Fibroblast of villous mesenchyme (primary cell): ENCODE measurements at regions not wholly inside any gene's neighbourhood (a gene's known extent, or its start where the extent isn't known, plus 50 kb on each side); places are given as distances from the start of the nearest gene placed in this dataset.

Experiments used
- DNase-seq: peaks from one replicate; pipeline ENCODE4 v3.0.0-alpha.2; 2010; ENCODE audit warnings: low read depth
- H3K4me3 ChIP-seq: 2 replicates; pipeline ENCODE4 v1.5.1; 2011; ENCODE audit warnings: low read depth, mild to moderate bottlenecking, low read length
- TF ChIP-seq, protein P1 (sequence below): IDR thresholded peaks from 2 replicates; pipeline ENCODE4 v1.5.1; 2012; ENCODE audit warnings: low read depth, mild to moderate bottlenecking, low read length; ENCODE audit not compliant: insufficient read depth

GRCh38 chr21:16069178-16070112 lies 339.7 kb downstream of the USP25 start:
- no peak overlapping the region for H3K4me3 ChIP-seq
- DNase-seq = no peak
- TF ChIP-seq, protein P1, sequence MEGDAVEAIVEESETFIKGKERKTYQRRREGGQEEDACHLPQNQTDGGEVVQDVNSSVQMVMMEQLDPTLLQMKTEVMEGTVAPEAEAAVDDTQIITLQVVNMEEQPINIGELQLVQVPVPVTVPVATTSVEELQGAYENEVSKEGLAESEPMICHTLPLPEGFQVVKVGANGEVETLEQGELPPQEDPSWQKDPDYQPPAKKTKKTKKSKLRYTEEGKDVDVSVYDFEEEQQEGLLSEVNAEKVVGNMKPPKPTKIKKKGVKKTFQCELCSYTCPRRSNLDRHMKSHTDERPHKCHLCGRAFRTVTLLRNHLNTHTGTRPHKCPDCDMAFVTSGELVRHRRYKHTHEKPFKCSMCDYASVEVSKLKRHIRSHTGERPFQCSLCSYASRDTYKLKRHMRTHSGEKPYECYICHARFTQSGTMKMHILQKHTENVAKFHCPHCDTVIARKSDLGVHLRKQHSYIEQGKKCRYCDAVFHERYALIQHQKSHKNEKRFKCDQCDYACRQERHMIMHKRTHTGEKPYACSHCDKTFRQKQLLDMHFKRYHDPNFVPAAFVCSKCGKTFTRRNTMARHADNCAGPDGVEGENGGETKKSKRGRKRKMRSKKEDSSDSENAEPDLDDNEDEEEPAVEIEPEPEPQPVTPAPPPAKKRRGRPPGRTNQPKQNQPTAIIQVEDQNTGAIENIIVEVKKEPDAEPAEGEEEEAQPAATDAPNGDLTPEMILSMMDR = no peak

DNA sequence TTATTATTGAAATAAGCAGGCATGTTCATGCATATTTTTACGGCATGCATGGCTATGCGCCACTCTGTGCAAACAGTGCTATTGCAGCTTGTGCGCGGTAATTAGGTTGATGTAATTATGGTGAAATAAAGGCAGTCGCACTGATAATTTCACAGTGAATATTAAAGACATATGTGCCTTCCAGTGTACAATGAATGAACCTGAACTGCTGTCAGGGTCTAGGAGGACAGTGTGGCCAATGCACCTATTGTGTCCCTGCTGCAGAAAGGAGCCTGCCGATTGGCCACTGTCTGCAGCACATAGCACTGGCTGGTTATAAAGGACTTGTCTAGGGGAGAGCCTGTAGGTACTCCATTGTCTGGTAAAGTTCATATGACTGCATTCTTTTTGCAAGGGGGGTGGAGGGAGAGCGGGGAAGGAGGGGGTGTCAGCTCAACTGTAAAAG lies 340.4 kb downstream of the USP25 start:
- TF ChIP-seq, protein P1 = peak; percentile 8
- DNase-seq = no peak
- peak overlapping the region; percentile 29 for H3K4me3 ChIP-seq

GRCh38 chr21:16071092-16071491 lies 341.3 kb downstream of the USP25 start:
- peak; percentile 14 for DNase-seq
- TF ChIP-seq, protein P1 = no peak
- H3K4me3 ChIP-seq = peak overlapping the region; percentile 29

- no peak overlapping the region for H3K4me3 ChIP-seq
- DNase-seq = no peak
- TF ChIP-seq, protein P1 = no peak
Observed at GRCh38 chr21:16071761-16072160, 342.0 kb downstream of the USP25 start.

DNA sequence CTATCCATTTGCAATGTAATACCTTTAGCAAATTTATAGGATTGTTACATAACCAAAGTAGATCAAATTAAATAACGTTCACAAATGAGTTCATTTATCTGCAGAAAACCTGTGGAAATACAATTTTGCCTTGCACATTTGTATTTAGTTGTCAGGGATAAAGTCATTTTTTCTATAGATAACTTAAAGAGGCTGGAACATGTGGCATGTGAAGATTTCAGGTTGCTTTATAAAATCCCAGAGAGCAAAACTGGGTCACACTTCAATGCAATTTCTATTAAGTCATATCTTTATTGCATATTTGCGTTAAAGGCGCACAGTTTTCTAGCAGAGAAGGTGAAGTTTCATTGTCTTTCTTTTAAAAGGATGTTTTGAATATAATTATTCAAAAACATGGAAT lies 342.4 kb downstream of the USP25 start:
- H3K4me3 ChIP-seq = no peak overlapping the region
- no peak for DNase-seq
- TF ChIP-seq, protein P1 = no peak

DNA sequence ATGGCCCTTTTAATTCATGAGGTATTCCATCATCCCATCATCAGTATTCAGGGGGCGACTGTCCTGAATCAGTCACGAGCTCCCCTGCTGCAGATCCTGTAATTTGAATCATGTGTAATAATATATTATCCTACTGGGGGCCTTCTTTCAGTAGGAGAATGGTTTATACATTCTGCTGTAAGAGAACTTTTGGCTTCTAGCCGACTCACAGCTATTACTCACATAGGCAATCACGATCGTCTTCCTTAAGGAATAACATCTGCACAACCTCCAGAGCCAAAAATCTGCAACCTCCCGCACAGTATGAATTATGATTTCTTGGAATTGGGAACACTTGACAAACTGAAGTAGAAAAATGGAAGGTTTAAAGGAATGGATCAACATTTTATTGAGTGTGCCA lies 343.0 kb downstream of the USP25 start:
- DNase-seq = peak; percentile 47
- H3K4me3 ChIP-seq = no peak overlapping the region
- TF ChIP-seq, protein P1 = no peak

DNA sequence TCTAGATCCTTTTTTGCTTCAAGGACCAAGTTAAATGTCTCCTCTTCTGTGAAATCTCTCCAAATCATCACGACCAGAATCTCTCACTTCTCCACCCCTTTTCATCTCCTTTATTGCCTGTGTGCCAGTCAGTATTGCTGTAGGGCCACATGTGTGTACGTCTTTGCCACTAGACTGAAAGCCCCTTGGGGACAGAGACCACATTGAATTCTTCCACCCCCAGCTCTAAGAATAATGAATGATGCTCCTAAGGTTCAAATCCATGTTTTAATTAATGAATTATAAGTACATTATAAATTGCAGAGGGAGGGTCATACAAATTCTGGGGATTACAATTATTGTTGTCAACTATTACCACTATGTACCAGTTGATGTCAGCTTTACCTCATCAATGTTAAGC lies 343.8 kb downstream of the USP25 start:
- TF ChIP-seq, protein P1 = no peak
- H3K4me3 ChIP-seq = no peak overlapping the region
- no peak for DNase-seq
